Glutamatergic neuron (in vitro differentiated cells): ENCODE measurements at regions not wholly inside any gene's neighbourhood (a gene's known extent, or its start where the extent isn't known, plus 50 kb on each side); places are given as distances from the start of the nearest gene placed in this dataset.
"Not testable (repeated sequence)": the region's sequence is repeated elsewhere in the genome, so short reads cannot be mapped to it uniquely, and the experiment has no call there.

Experiments used
- DNase-seq: peaks from one replicate; pipeline ENCODE4 v3.0.0; 2022
- H3K27ac Mint-ChIP-seq: one replicate; pipeline ENCODE4 v1.8.0; 2020; ENCODE audit warnings: mild to moderate bottlenecking, mixed read lengths, inconsistent platforms; ENCODE audit not compliant: unreplicated experiment
- H3K27me3 Mint-ChIP-seq: one replicate; pipeline ENCODE4 v1.8.0; 2020; ENCODE audit warnings: mild to moderate bottlenecking, moderate library complexity, mixed read lengths, inconsistent platforms; ENCODE audit not compliant: unreplicated experiment
- H3K36me3 Mint-ChIP-seq: one replicate; pipeline ENCODE4 v1.8.0; 2020; ENCODE audit warnings: mild to moderate bottlenecking, mixed read lengths, inconsistent platforms; ENCODE audit not compliant: unreplicated experiment
- H3K4me1 Mint-ChIP-seq: one replicate; pipeline ENCODE4 v1.8.0; 2020; ENCODE audit warnings: mild to moderate bottlenecking, low read depth, mixed read lengths, inconsistent platforms; ENCODE audit not compliant: unreplicated experiment
- H3K4me3 Mint-ChIP-seq: one replicate; pipeline ENCODE4 v1.8.0; 2020; ENCODE audit warnings: mild to moderate bottlenecking, mixed read lengths, inconsistent platforms; ENCODE audit not compliant: unreplicated experiment
- H3K9me3 Mint-ChIP-seq: one replicate; pipeline ENCODE4 v1.8.0; 2020; ENCODE audit warnings: mild to moderate bottlenecking, moderate library complexity, mixed read lengths, inconsistent platforms; ENCODE audit not compliant: unreplicated experiment
- CTCF ChIP-seq: fragments of 200-600 bp; sonication (generic); IDR thresholded peaks from one replicate; pipeline ENCODE4 v1.5.0; 2021; ENCODE audit not compliant: partially characterized antibody, unreplicated experiment

DNA sequence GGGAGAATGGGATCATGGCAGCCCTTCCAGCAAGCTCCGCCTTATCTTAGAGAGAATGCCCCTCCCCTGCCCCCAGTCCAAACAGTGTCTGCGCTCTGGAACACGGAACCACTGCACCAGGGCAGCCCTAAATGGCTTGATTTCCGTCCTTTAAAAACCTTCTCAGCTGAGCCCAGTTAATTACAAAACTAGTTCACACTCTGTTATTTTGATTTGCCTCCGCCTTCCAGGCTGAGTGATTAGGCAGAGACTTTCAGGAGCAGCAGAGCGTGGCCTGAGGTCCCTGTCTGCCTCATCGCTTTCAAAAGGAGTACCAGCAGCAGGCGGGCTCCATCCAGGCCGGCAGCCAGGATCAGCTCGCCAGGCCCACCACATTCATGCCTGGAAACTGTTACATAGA, 313.0 kb downstream of the BRD1 start:
- no peaks in the 10 kb centered on the region for H3K4me1 Mint-ChIP-seq
- H3K27me3 Mint-ChIP-seq: peaks cover 6% of the 10 kb centered on the region
- H3K27ac Mint-ChIP-seq: no peak overlapping the region
- peaks cover 24% of the 10 kb centered on the region for H3K9me3 Mint-ChIP-seq
- peaks cover 10% of the 10 kb centered on the region for H3K36me3 Mint-ChIP-seq
- no peak overlapping the region for H3K4me3 Mint-ChIP-seq
- DNase-seq: no peak
- TF ChIP-seq CTCF: no peak

- no peak overlapping the region for H3K27ac Mint-ChIP-seq
- peaks cover 10% of the 10 kb centered on the region for H3K36me3 Mint-ChIP-seq
- peaks cover 6% of the 10 kb centered on the region for H3K27me3 Mint-ChIP-seq
- no peak overlapping the region for H3K4me3 Mint-ChIP-seq
- DNase-seq: no peak
- TF ChIP-seq CTCF: no peak
- peaks cover 24% of the 10 kb centered on the region for H3K9me3 Mint-ChIP-seq
- no peaks in the 10 kb centered on the region for H3K4me1 Mint-ChIP-seq
Measured at GRCh38 chr22:49514211-49514610, 313.5 kb downstream of the BRD1 start.

GRCh38 chr22:49513358-49513851, 314.3 kb downstream of the BRD1 start:
- Mint-ChIP-seq H3K4me3 (no peak overlapping the region), H3K36me3 (peaks cover 10% of the 10 kb centered on the region), H3K27me3 (peaks cover 6% of the 10 kb centered on the region), H3K9me3 (peaks cover 16% of the 10 kb centered on the region), H3K27ac (no peak overlapping the region), H3K4me1 (no peaks in the 10 kb centered on the region)
- TF ChIP-seq CTCF: no peak
- no peak for DNase-seq

GRCh38 chr22:49512487-49513165, 315.0 kb downstream of the BRD1 start:
- H3K4me3 Mint-ChIP-seq: no peak overlapping the region

DNA sequence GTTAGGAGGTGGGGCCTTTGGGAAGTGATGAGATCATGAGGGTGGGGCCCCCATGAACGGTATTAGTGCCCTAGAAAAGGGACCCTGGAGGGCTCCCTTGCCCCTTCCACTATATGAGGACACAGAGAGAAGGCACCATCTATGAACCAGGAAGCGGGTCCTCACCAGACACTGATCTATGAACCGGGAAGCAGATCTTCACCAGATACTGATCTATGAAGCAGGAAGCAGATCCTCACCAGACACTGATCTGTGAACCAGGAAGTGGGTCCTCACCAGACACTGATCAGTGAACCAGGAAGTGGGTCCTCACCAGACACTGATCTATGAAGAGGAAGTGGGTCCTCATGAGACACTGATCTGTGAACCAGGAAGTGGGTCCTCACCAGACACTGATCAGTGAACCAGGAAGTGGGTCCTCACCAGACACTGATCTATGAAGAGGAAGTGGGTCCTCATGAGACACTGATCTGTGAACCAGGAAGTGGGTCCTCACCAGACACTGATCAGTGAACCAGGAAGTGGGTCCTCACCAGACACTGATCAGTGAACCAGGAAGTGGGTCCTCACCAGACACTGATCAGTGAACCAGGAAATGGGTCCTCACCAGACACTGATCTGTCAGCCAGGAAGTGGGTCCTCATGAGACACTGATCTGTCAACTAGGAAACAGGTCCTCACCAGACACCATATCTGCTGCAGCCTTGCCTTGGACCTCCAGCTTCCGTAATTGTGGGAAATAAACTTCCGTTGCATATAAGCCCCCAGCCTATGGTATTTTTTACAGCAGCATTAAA, 316.1 kb downstream of the BRD1 start:
- H3K36me3 Mint-ChIP-seq, H3K4me3 Mint-ChIP-seq, H3K27ac Mint-ChIP-seq, DNase-seq, H3K27me3 Mint-ChIP-seq, H3K4me1 Mint-ChIP-seq: not testable (repeated sequence)
- peaks cover 16% of the 10 kb centered on the region for H3K9me3 Mint-ChIP-seq

More at GRCh38 chr22:49512487-49513165, 315.0 kb downstream of the BRD1 start:
- no peak overlapping the region for H3K27ac Mint-ChIP-seq
- peaks cover 21% of the 10 kb centered on the region for H3K9me3 Mint-ChIP-seq
- no peaks in the 10 kb centered on the region for H3K4me1 Mint-ChIP-seq
- no peak for DNase-seq
- TF ChIP-seq CTCF: no peak
- peaks cover 6% of the 10 kb centered on the region for H3K27me3 Mint-ChIP-seq
- H3K36me3 Mint-ChIP-seq: peaks cover 10% of the 10 kb centered on the region
